Stomach (tissue), 4 donors: ENCODE measurements at regions not wholly inside any gene's neighbourhood (a gene's known extent, or its start where the extent isn't known, plus 50 kb on each side); places are given as distances from the start of the nearest gene placed in this dataset.
A peak's percentile ranks its signal among the peaks of the same experiment; 100 is the strongest.

Experiments used
- CTCF ChIP-seq, 7 experiments: fragments of 450-650 bp in 4 of 7; fragments of 200-600 bp in 3 of 7; sonication (generic) in 3 of 7; IDR thresholded peaks; one replicate each; pipeline ENCODE4 v1.5.1; 2016 to 2019; ENCODE audit warnings: antibody characterized with exemption in 7 of 7, control low read depth in 2 of 7, mild to moderate bottlenecking in 1 of 7
- EP300 ChIP-seq: sonication (generic); formaldehyde crosslinking; IDR thresholded peaks from one replicate; pipeline ENCODE4 v1.6.1; 2017; ENCODE audit warnings: antibody characterized with exemption
- POLR2A ChIP-seq, 4 donors: fragments of 450-650 bp; IDR thresholded peaks; one replicate each; pipeline ENCODE4 v1.6.1; 2016; ENCODE audit warnings: antibody characterized with exemption in 4 of 4, control low read depth in 2 of 4, mild to moderate bottlenecking in 1 of 4, moderate library complexity in 1 of 4
- POLR2AphosphoS5 ChIP-seq, 3 donors: sonication (generic); formaldehyde crosslinking; IDR thresholded peaks; one replicate each; pipeline ENCODE4 v1.6.1; 2016; ENCODE audit warnings: antibody characterized with exemption in 3 of 3

GRCh38 chr15:80317389-80318182 is 65.6 kb upstream of the CTXND1 start:
- TF ChIP-seq CTCF (IDR thresholded peaks at IDR 0.05) (no peak), POLR2A (IDR thresholded peaks at IDR 0.05) (no peak), EP300 (no peak), POLR2AphosphoS5 (IDR thresholded peaks at IDR 0.05) (peak in 1 of 3 donors; percentile 35)
